Small intestine (tissue), 7 donors: ENCODE measurements at regions not wholly inside any gene's neighbourhood (a gene's known extent, or its start where the extent isn't known, plus 50 kb on each side); places are given as distances from the start of the nearest gene placed in this dataset.
"Not testable (repeated sequence)": the region's sequence is repeated elsewhere in the genome, so short reads cannot be mapped to it uniquely, and the experiment has no call there.

Source experiments
- DNase-seq, 2 donors: peaks; one replicate each; pipeline versions ENCODE4 v3.0.0 to v3.0.0-alpha.2; 2013
- FAIRE-seq: peaks from 2 replicates; lab custom pipeline; 2012; peaks lifted over from hg19 to GRCh38; lab: Jason Lieb, UNC
- H3K27ac ChIP-seq, 3 donors: one replicate each; pipeline ENCODE4 v1.5.1; 2013; ENCODE audit warnings: low read length in 2 of 3, mild to moderate bottlenecking in 2 of 3, control low read depth in 1 of 3, inconsistent platforms in 1 of 3, low read depth in 1 of 3, moderate library complexity in 1 of 3
- H3K27me3 ChIP-seq, 3 donors: one replicate each; pipeline ENCODE4 v1.6.1; 2013; ENCODE audit warnings: low read length in 3 of 3, inconsistent platforms in 1 of 3; ENCODE audit not compliant: control insufficient read depth in 3 of 3, insufficient read depth in 3 of 3
- H3K36me3 ChIP-seq, 3 donors: one replicate each; pipeline ENCODE4 v1.6.1; 2013; ENCODE audit warnings: low read length in 3 of 3, inconsistent platforms in 1 of 3, low read depth in 1 of 3, mild to moderate bottlenecking in 1 of 3, moderate library complexity in 1 of 3; ENCODE audit not compliant: control insufficient read depth in 3 of 3, insufficient read depth in 2 of 3
- H3K4me1 ChIP-seq, 3 donors: one replicate each; pipeline ENCODE4 v1.6.1; 2013; ENCODE audit warnings: low read length in 2 of 3, inconsistent platforms in 1 of 3, low read depth in 1 of 3, mild to moderate bottlenecking in 1 of 3, moderate library complexity in 1 of 3; ENCODE audit not compliant: control insufficient read depth in 3 of 3, insufficient read depth in 2 of 3
- H3K4me3 ChIP-seq, 3 donors: one replicate each; pipeline ENCODE4 v1.5.1; 2013; ENCODE audit warnings: low read length in 3 of 3, control low read depth in 1 of 3, inconsistent platforms in 1 of 3, low read depth in 1 of 3, mild to moderate bottlenecking in 1 of 3, moderate library complexity in 1 of 3
- H3K9me3 ChIP-seq, 2 donors: one replicate each; pipeline ENCODE4 v1.6.1; 2013; ENCODE audit warnings: low read depth in 1 of 2, low read length in 1 of 2; ENCODE audit not compliant: control insufficient read depth in 2 of 2, insufficient read depth in 1 of 2
- WGBS, 3 donors: extraction: QIAGEN DNeasy Blood & Tissue Kit; methylation state at CpG; one replicate each; pipeline ENCODE4 v1.1.7; 2013; 5-methylcytosine and 5-hydroxymethylcytosine counted together
- donor health status: healthy with polysubstance abuse.
- donor health status: control.
- donor health status: control.
- donor health status: Bipolar disorder and iron deficiency.
- donor health status: healthy.

- H3K4me1 ChIP-seq: no peaks in the 10 kb centered on the region
- H3K27ac ChIP-seq: no peak overlapping the region
- no peaks in the 10 kb centered on the region for H3K36me3 ChIP-seq
- FAIRE-seq (no peak), DNase-seq (no peak)
- H3K27me3 ChIP-seq: no peaks in the 10 kb centered on the region
- H3K4me3 ChIP-seq: no peak overlapping the region
- no peaks in the 10 kb centered on the region for H3K9me3 ChIP-seq
Observed at GRCh38 chr1:80164150-80164549, 1157.6 kb upstream of the ADGRL4 start.

- DNase-seq (no peak), FAIRE-seq (no peak)
- Histone ChIP-seq H3K4me1 (no peaks in the 10 kb centered on the region), H3K9me3 (no peaks in the 10 kb centered on the region), H3K36me3 (no peaks in the 10 kb centered on the region), H3K27me3 (no peaks in the 10 kb centered on the region), H3K27ac (no peak overlapping the region), H3K4me3 (no peak overlapping the region)
- WGBS, 3 donors: 91 to 96% (median 93%) methylated on average over 6 of the region's 6 CpGs
Observed at GRCh38 chr1:80163686-80164085, 1157.2 kb upstream of the ADGRL4 start.

- H3K9me3 ChIP-seq: no peaks in the 10 kb centered on the region
- no peak for FAIRE-seq
Observed at GRCh38 chr1:80158771-80159170, 1152.2 kb upstream of the ADGRL4 start.

GRCh38 chr1:80158266-80158665, 1151.7 kb upstream of the ADGRL4 start:
- Histone ChIP-seq H3K36me3 (no peaks in the 10 kb centered on the region), H3K27ac (no peak overlapping the region), H3K4me1 (no peaks in the 10 kb centered on the region), H3K9me3 (no peaks in the 10 kb centered on the region), H3K27me3 (no peaks in the 10 kb centered on the region), H3K4me3 (no peak overlapping the region)
- FAIRE-seq: no peak
- 78 to 86% (median 84%) methylated on average over 4 of the region's 4 CpGs for WGBS, 3 donors
- DNase-seq: no peak

More at GRCh38 chr1:80158771-80159170, 1152.2 kb upstream of the ADGRL4 start:
- Histone ChIP-seq H3K36me3 (no peaks in the 10 kb centered on the region), H3K27me3 (no peaks in the 10 kb centered on the region), H3K4me3 (no peak overlapping the region), H3K4me1 (no peaks in the 10 kb centered on the region), H3K27ac (no peak overlapping the region)
- no peak for DNase-seq
- WGBS, 3 donors: 91 to 92% (median 91%) methylated on average over 2 of the region's 2 CpGs

GRCh38 chr1:80155371-80155770, 1148.8 kb upstream of the ADGRL4 start:
- FAIRE-seq (no peak), DNase-seq (peak in 1 of 2 donors; percentile 12)
- H3K9me3 ChIP-seq: no peaks in the 10 kb centered on the region
- no peaks in the 10 kb centered on the region for H3K4me1 ChIP-seq
- H3K27me3 ChIP-seq: no peaks in the 10 kb centered on the region
- no peak overlapping the region for H3K27ac ChIP-seq
- H3K4me3 ChIP-seq: no peak overlapping the region
- H3K36me3 ChIP-seq: no peaks in the 10 kb centered on the region
- 11 to 36% (median 13%) methylated on average over 2 of the region's 2 CpGs for WGBS, 3 donors

- no peak overlapping the region for H3K27ac ChIP-seq
- no peaks in the 10 kb centered on the region for H3K27me3 ChIP-seq
- no peaks in the 10 kb centered on the region for H3K9me3 ChIP-seq
- 80 to 89% (median 85%) methylated on average over 5 of the region's 5 CpGs for WGBS, 3 donors
- no peak overlapping the region for H3K4me3 ChIP-seq
- no peak for FAIRE-seq
- no peaks in the 10 kb centered on the region for H3K36me3 ChIP-seq
- DNase-seq: no peak
- no peaks in the 10 kb centered on the region for H3K4me1 ChIP-seq
Observed at GRCh38 chr1:80154176-80154575, 1147.6 kb upstream of the ADGRL4 start.

GRCh38 chr1:80153762-80154161, 1147.2 kb upstream of the ADGRL4 start:
- Histone ChIP-seq H3K9me3 (no peaks in the 10 kb centered on the region), H3K36me3 (no peaks in the 10 kb centered on the region), H3K27ac (no peak overlapping the region), H3K27me3 (no peaks in the 10 kb centered on the region), H3K4me3 (no peak overlapping the region), H3K4me1 (no peaks in the 10 kb centered on the region)
- DNase-seq (no peak), FAIRE-seq (no peak)
- whole genome bisulfite sequencing, 3 donors: 86 to 95% (median 93%) methylated on average over 4 of the region's 4 CpGs

- WGBS, 3 donors: 0% methylated on average over 1 of the region's 1 CpG
- DNase-seq: no peak
- no peaks in the 10 kb centered on the region for H3K27me3 ChIP-seq
- H3K4me3 ChIP-seq: no peak overlapping the region
- FAIRE-seq: no peak
- H3K27ac ChIP-seq: no peak overlapping the region
- no peaks in the 10 kb centered on the region for H3K36me3 ChIP-seq
- no peaks in the 10 kb centered on the region for H3K4me1 ChIP-seq
- H3K9me3 ChIP-seq: peaks cover 2 to 20% of the 10 kb centered on the region in 2 donors
Observed at GRCh38 chr1:80143361-80143760, 1136.8 kb upstream of the ADGRL4 start.

GRCh38 chr1:80137946-80138602, 1131.5 kb upstream of the ADGRL4 start:
- H3K27me3 ChIP-seq, H3K4me3 ChIP-seq, H3K4me1 ChIP-seq, H3K36me3 ChIP-seq, DNase-seq, H3K27ac ChIP-seq, FAIRE-seq: not testable (repeated sequence)
- 84 to 89% (median 88%) methylated on average over 27 of the region's 27 CpGs for WGBS, 3 donors
- H3K9me3 ChIP-seq: peaks cover 0 to 10% of the 10 kb centered on the region in 2 donors
